ENCODE measurements at regions not wholly inside any gene's neighbourhood (a gene's known extent, or its start where the extent isn't known, plus 50 kb on each side); places are given as distances from the start of the nearest gene placed in this dataset.
A peak's percentile ranks its signal among the peaks of the same experiment; 100 is the strongest.
"Not testable (repeated sequence)": the region's sequence is repeated elsewhere in the genome, so short reads cannot be mapped to it uniquely, and the experiment has no call there.

DNA sequence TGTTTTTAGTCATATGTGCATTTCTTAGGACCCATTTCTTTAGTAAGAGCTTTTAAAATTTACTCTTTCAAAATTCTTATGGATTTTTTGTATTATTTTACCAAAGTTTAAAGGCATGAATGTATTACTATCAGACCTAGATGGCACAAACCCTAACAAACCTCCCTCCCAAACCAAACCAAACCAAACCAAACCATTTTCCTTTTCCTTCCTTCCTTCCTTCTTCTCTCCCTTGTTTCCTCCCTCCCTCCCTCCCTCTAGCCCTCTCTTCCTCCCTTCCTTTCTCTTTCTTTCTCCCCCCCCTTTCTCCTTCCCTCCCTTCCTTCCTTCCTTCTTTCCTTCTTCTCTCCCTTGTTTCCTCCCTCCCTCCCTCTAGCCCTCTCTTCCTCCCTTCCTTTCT is 1001.8 kb upstream of the CITED2 start:
- Histone ChIP-seq H3K4me1 (replicated peaks in 1 of 2; ENCODE audit: control insufficient read depth in 2 of 2, insufficient read depth in 2 of 2, low read length in 2 of 2) (no peaks in the 10 kb centered on the region), H2AFZ (ENCODE audit: low read depth, low read length) (no peak overlapping the region), H3K9ac (ENCODE audit: insufficient read depth in 1 of 2, low read depth in 2 of 2, low read length in 2 of 2) (no peak overlapping the region), H3K27me3 (ENCODE audit: control insufficient read depth in 2 of 2, insufficient read depth in 2 of 2, low read length in 2 of 2) (no peaks in the 10 kb centered on the region), H3K9me1 (ENCODE audit: control insufficient read depth, insufficient read depth, low read length) (no peaks in the 10 kb centered on the region), H3K79me2 (ENCODE audit: control insufficient read depth, insufficient read depth, low read length) (no peaks in the 10 kb centered on the region), H3K9me3 (replicated peaks; ENCODE audit: control insufficient read depth, insufficient read depth, low read depth, low read length) (no peaks in the 10 kb centered on the region), H3K27ac (ENCODE audit: extremely low read depth, low read depth, low read length) (no peak overlapping the region), H4K20me1 (replicated peaks; ENCODE audit: control insufficient read depth, insufficient read depth, low read length) (no peaks in the 10 kb centered on the region), H3K4me3 (no peak overlapping the region), H3K4me2 (ENCODE audit: insufficient read depth, low read length) (no peak overlapping the region), H3K36me3 (ENCODE audit: control insufficient read depth, insufficient read depth, low read length) (no peaks in the 10 kb centered on the region)
- no TSS peak for BruUV-seq (replicated peaks)
- ChIA-PET POLR2A (no interaction called here), CTCF (ENCODE audit: low intra/inter-chr PET ratio) (no interaction called here)
- intact Hi-C loops (cut with micrococcal nuclease): no loop called here
- DNase-seq (ENCODE audit: extremely low read depth in 1 of 4, low spot score in 3 of 4): no peak
- FAIRE-seq: no peak
- TF ChIP-seq ESRRA (IDR thresholded peaks at IDR 0.05; ENCODE audit: borderline replicate concordance, low read depth) (no peak), MXI1 (IDR thresholded peaks at IDR 0.05; ENCODE audit: low read depth, low read length) (no peak), NCOA1 (IDR thresholded peaks at IDR 0.05; ENCODE audit: low read depth) (no peak), PCBP2 (IDR thresholded peaks at IDR 0.05; ENCODE audit: low read depth, low read length, poor library complexity, severe bottlenecking) (peak; percentile 69), THRAP3 (IDR thresholded peaks at IDR 0.05; ENCODE audit: borderline replicate concordance) (no peak)
- ATAC-seq: no peak
- in situ Hi-C loops (cut with MboI): no loop called here

- H3K27me3 ChIP-seq (ENCODE audit: control insufficient read depth in 2 of 2, insufficient read depth in 2 of 2, low read length in 2 of 2); H3K27ac ChIP-seq (ENCODE audit: extremely low read depth, low read depth, low read length); H3K9me3 ChIP-seq (replicated peaks; ENCODE audit: control insufficient read depth, insufficient read depth, low read depth, low read length); POLR2A ChIA-PET; BruUV-seq (replicated peaks); H3K9ac ChIP-seq (ENCODE audit: insufficient read depth in 1 of 2, low read depth in 2 of 2, low read length in 2 of 2); H3K4me1 ChIP-seq (replicated peaks in 1 of 2; ENCODE audit: control insufficient read depth in 2 of 2, insufficient read depth in 2 of 2, low read length in 2 of 2); H4K20me1 ChIP-seq (replicated peaks; ENCODE audit: control insufficient read depth, insufficient read depth, low read length); H3K9me1 ChIP-seq (ENCODE audit: control insufficient read depth, insufficient read depth, low read length); H3K36me3 ChIP-seq (ENCODE audit: control insufficient read depth, insufficient read depth, low read length); CTCF ChIA-PET (ENCODE audit: low intra/inter-chr PET ratio); intact Hi-C loops (cut with micrococcal nuclease); in situ Hi-C loops (cut with MboI); H3K4me2 ChIP-seq (ENCODE audit: insufficient read depth, low read length); H3K4me3 ChIP-seq; FAIRE-seq; H2AFZ ChIP-seq (ENCODE audit: low read depth, low read length); H3K79me2 ChIP-seq (ENCODE audit: control insufficient read depth, insufficient read depth, low read length); ATAC-seq; DNase-seq (ENCODE audit: extremely low read depth in 1 of 4, low spot score in 3 of 4): not testable (repeated sequence)
- 60% methylated on average over 3 of the region's 24 CpGs for WGBS (ENCODE audit: insufficient coverage, low coverage, missing lambda C conversion rate)
Observed at GRCh38 chr6:140373728-140374127, 999.3 kb upstream of the CITED2 start.

Measured in K562 (cell line).